MM.1S (cell line): ENCODE measurements at regions not wholly inside any gene's neighbourhood (a gene's known extent, or its start where the extent isn't known, plus 50 kb on each side); places are given as distances from the start of the nearest gene placed in this dataset.

Experiments
- DNase-seq: peaks from one replicate; pipeline ENCODE4 v3.0.0-alpha.2; 2015
- H2AFZ ChIP-seq: fragments of 300-600 bp; sonication (generic); 2 replicates; pipeline ENCODE4 v1.6.0; 2016; ENCODE audit warnings: antibody characterized with exemption, low read length
- H3F3A ChIP-seq: fragments of 300-600 bp; sonication (generic); 2 replicates; pipeline ENCODE4 v1.6.1; 2016; ENCODE audit warnings: mild to moderate bottlenecking, antibody characterized with exemption, low read length, moderate library complexity, mixed read lengths; ENCODE audit not compliant: insufficient read depth
- H3K27ac ChIP-seq: fragments of 300-600 bp; sonication (generic); 2 replicates; pipeline ENCODE4 v1.5.1; 2016; ENCODE audit warnings: mild to moderate bottlenecking, low read length
- H3K27me3 ChIP-seq: fragments of 300-600 bp; sonication (generic); replicated peaks from 2 replicates; pipeline ENCODE4 v1.6.0; 2016; ENCODE audit warnings: low read length; ENCODE audit not compliant: insufficient read depth
- H3K36me3 ChIP-seq: fragments of 300-600 bp; sonication (generic); replicated peaks from 2 replicates; pipeline ENCODE4 v1.6.1; 2016; ENCODE audit warnings: mild to moderate bottlenecking, low read length, mixed read lengths; ENCODE audit not compliant: insufficient read depth
- H3K4me1 ChIP-seq: fragments of 300-600 bp; sonication (generic); 2 replicates; pipeline ENCODE4 v1.6.1; 2016; ENCODE audit warnings: low read length, mixed read lengths
- H3K4me2 ChIP-seq: fragments of 300-600 bp; sonication (generic); 2 replicates; pipeline ENCODE4 v1.6.0; 2016; ENCODE audit warnings: low read depth, low read length
- H3K4me3 ChIP-seq: fragments of 300-600 bp; sonication (generic); 2 replicates; pipeline ENCODE4 v1.5.1; 2016; ENCODE audit warnings: low read length, mixed read lengths
- H3K79me2 ChIP-seq: fragments of 300-600 bp; sonication (generic); 2 replicates; pipeline ENCODE4 v1.6.1; 2016; ENCODE audit warnings: mixed run types, low read length, mixed read lengths
- H3K9ac ChIP-seq: fragments of 300-600 bp; sonication (generic); 2 replicates; pipeline ENCODE4 v1.6.1; 2016; ENCODE audit warnings: low read length, mixed read lengths
- H3K9me2 ChIP-seq: fragments of 300-600 bp; sonication (generic); replicated peaks from 2 replicates; pipeline ENCODE4 v1.6.1; 2016; ENCODE audit warnings: mild to moderate bottlenecking, low read length, mixed read lengths; ENCODE audit not compliant: insufficient read depth
- H3K9me3 ChIP-seq: fragments of 300-600 bp; sonication (generic); replicated peaks from 2 replicates; pipeline ENCODE4 v1.6.1; 2016; ENCODE audit warnings: mild to moderate bottlenecking, low read length, mixed read lengths; ENCODE audit not compliant: insufficient read depth
- H4K20me1 ChIP-seq: fragments of 300-600 bp; sonication (generic); 2 replicates; pipeline ENCODE4 v1.6.1; 2016; ENCODE audit warnings: mild to moderate bottlenecking, low read length, moderate library complexity, mixed read lengths; ENCODE audit not compliant: insufficient read depth
- EZH2 ChIP-seq: fragments of 300-600 bp; sonication (generic); optimal IDR thresholded peaks from 2 replicates; pipeline ENCODE3; 2017; ENCODE audit warnings: low read depth, mild to moderate bottlenecking, antibody characterized with exemption, low read length, mixed read lengths
- EZH2phosphoT487 ChIP-seq: fragments of 300-600 bp; sonication (generic); IDR thresholded peaks from 2 replicates; pipeline ENCODE4 v1.6.1; 2018; ENCODE audit warnings: antibody characterized with exemption, low read length
- TF ChIP-seq, protein P1 (sequence below): fragments of 300-600 bp; sonication (generic); IDR thresholded peaks from 2 replicates; pipeline ENCODE4 v1.5.1; 2016; ENCODE audit warnings: antibody characterized with exemption, low read length, mixed read lengths

DNA sequence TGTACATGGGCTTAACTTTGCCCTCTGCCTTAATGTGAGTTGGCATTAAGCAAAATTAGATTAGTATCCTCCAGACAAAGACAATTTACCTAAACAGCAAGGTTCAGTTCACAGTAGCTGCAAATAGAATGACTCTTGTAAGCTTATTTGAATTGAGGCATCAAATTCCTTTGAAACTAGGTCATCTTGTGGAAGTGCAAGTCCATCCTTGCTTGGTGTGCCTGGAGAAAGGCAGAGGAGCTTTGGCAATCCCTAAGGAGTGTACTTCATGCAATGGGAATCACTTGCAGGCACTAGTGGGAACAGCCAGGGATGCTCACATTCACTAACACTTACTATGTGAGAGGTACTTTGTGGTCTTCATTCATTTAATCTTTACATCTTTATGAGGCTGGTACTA lies 118.3 kb downstream of the DRD1 start:
- Histone ChIP-seq H4K20me1 (no peaks in the 10 kb centered on the region), H3K4me1 (no peaks in the 10 kb centered on the region), H3F3A (no peaks in the 10 kb centered on the region), H3K4me2 (no peak overlapping the region), H3K27me3 (no peaks in the 10 kb centered on the region), H3K9ac (no peak overlapping the region), H3K79me2 (no peaks in the 10 kb centered on the region), H2AFZ (no peak overlapping the region), H3K9me3 (no peaks in the 10 kb centered on the region), H3K36me3 (no peaks in the 10 kb centered on the region), H3K27ac (no peak overlapping the region), H3K9me2 (no peaks in the 10 kb centered on the region), H3K4me3 (no peak overlapping the region)
- TF ChIP-seq, protein P1, sequence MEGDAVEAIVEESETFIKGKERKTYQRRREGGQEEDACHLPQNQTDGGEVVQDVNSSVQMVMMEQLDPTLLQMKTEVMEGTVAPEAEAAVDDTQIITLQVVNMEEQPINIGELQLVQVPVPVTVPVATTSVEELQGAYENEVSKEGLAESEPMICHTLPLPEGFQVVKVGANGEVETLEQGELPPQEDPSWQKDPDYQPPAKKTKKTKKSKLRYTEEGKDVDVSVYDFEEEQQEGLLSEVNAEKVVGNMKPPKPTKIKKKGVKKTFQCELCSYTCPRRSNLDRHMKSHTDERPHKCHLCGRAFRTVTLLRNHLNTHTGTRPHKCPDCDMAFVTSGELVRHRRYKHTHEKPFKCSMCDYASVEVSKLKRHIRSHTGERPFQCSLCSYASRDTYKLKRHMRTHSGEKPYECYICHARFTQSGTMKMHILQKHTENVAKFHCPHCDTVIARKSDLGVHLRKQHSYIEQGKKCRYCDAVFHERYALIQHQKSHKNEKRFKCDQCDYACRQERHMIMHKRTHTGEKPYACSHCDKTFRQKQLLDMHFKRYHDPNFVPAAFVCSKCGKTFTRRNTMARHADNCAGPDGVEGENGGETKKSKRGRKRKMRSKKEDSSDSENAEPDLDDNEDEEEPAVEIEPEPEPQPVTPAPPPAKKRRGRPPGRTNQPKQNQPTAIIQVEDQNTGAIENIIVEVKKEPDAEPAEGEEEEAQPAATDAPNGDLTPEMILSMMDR = no peak
- TF ChIP-seq EZH2phosphoT487 = no peak
- TF ChIP-seq EZH2 = no peak
- no peak for DNase-seq

- Histone ChIP-seq H3K4me3 (no peak overlapping the region), H3K9ac (no peak overlapping the region), H3K36me3 (no peaks in the 10 kb centered on the region), H3K79me2 (no peaks in the 10 kb centered on the region), H3K9me3 (no peaks in the 10 kb centered on the region), H3K27ac (no peak overlapping the region), H3K9me2 (no peaks in the 10 kb centered on the region), H2AFZ (no peak overlapping the region), H3K4me1 (no peaks in the 10 kb centered on the region), H4K20me1 (no peaks in the 10 kb centered on the region), H3F3A (no peaks in the 10 kb centered on the region), H3K27me3 (no peaks in the 10 kb centered on the region), H3K4me2 (no peak overlapping the region)
- TF ChIP-seq EZH2phosphoT487 = no peak
- TF ChIP-seq, protein P1 = no peak
- TF ChIP-seq EZH2 = no peak
- peak; percentile 66 for DNase-seq
These were observed 122.0 kb downstream of the DRD1 start for GRCh38 chr5:175321927-175322532.

DNA sequence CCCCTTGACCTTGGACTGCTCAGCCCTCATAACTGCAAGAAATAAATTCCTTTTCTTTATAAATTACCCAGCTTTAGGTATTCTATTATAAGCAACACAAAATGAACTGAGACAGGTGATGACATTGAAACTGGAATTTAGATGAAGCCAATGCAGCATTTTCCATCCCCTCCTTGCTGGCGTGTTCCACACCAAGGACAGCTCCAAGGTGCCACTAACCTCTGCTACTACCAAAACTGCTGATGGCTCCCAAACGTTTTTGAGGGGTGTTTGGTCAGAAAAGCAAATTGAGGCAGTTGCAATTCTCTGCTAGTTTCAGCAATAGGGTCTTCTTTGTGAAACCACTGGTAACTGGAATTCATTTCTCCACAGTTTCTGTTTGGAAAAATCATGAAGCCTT lies 124.8 kb downstream of the DRD1 start:
- H3K4me1 ChIP-seq = no peaks in the 10 kb centered on the region
- no peaks in the 10 kb centered on the region for H3K9me3 ChIP-seq
- H4K20me1 ChIP-seq = no peaks in the 10 kb centered on the region
- no peak overlapping the region for H3K9ac ChIP-seq
- no peak overlapping the region for H3K4me3 ChIP-seq
- H3K9me2 ChIP-seq = no peaks in the 10 kb centered on the region
- H2AFZ ChIP-seq = no peak overlapping the region
- no peaks in the 10 kb centered on the region for H3K79me2 ChIP-seq
- no peaks in the 10 kb centered on the region for H3K36me3 ChIP-seq
- no peak overlapping the region for H3K27ac ChIP-seq
- TF ChIP-seq EZH2phosphoT487 = no peak
- TF ChIP-seq, protein P1 = no peak
- no peak for TF ChIP-seq EZH2
- no peak for DNase-seq
- H3F3A ChIP-seq = no peaks in the 10 kb centered on the region
- no peak overlapping the region for H3K4me2 ChIP-seq
- no peaks in the 10 kb centered on the region for H3K27me3 ChIP-seq
